ENCODE measurements at regions not wholly inside any gene's neighbourhood (a gene's known extent, or its start where the extent isn't known, plus 50 kb on each side); places are given as distances from the start of the nearest gene placed in this dataset.

- H3K4me3 Mint-ChIP-seq = no peak overlapping the region
- ChIA-PET CTCF (no interaction called here), POLR2A (no interaction called here)
- no peaks in the 10 kb centered on the region for H3K4me1 Mint-ChIP-seq
- H3K36me3 Mint-ChIP-seq = no peaks in the 10 kb centered on the region
- DNase-seq (ENCODE audit: low spot score) = no peak
- no peak for ATAC-seq
- TF ChIP-seq MXD4 (CRISPR knock-in tag; IDR thresholded peaks at IDR 0.05; ENCODE audit: borderline replicate concordance) (no peak), ZNF317 (CRISPR knock-in tag; IDR thresholded peaks at IDR 0.05; ENCODE audit: borderline replicate concordance, low read depth) (no peak), EMX1 (CRISPR knock-in tag; IDR thresholded peaks at IDR 0.05) (no peak), GRHL2 (CRISPR knock-in tag; IDR thresholded peaks at IDR 0.05; ENCODE audit: insufficient replicate concordance, severe bottlenecking) (no peak), SMAD4 (CRISPR knock-in tag; IDR thresholded peaks at IDR 0.05) (no peak), CREB1 (CRISPR knock-in tag; IDR thresholded peaks at IDR 0.05) (no peak), CREM (CRISPR knock-in tag; IDR thresholded peaks at IDR 0.05) (no peak), ZNF512 (CRISPR knock-in tag; IDR thresholded peaks at IDR 0.05; ENCODE audit: borderline replicate concordance) (no peak), MAX (CRISPR knock-in tag; IDR thresholded peaks at IDR 0.05) (no peak), KAT7 (CRISPR knock-in tag; IDR thresholded peaks at IDR 0.05; ENCODE audit: borderline replicate concordance) (no peak), ATF1 (CRISPR knock-in tag; IDR thresholded peaks at IDR 0.05) (no peak)
- TF ChIP-seq, protein P1, sequence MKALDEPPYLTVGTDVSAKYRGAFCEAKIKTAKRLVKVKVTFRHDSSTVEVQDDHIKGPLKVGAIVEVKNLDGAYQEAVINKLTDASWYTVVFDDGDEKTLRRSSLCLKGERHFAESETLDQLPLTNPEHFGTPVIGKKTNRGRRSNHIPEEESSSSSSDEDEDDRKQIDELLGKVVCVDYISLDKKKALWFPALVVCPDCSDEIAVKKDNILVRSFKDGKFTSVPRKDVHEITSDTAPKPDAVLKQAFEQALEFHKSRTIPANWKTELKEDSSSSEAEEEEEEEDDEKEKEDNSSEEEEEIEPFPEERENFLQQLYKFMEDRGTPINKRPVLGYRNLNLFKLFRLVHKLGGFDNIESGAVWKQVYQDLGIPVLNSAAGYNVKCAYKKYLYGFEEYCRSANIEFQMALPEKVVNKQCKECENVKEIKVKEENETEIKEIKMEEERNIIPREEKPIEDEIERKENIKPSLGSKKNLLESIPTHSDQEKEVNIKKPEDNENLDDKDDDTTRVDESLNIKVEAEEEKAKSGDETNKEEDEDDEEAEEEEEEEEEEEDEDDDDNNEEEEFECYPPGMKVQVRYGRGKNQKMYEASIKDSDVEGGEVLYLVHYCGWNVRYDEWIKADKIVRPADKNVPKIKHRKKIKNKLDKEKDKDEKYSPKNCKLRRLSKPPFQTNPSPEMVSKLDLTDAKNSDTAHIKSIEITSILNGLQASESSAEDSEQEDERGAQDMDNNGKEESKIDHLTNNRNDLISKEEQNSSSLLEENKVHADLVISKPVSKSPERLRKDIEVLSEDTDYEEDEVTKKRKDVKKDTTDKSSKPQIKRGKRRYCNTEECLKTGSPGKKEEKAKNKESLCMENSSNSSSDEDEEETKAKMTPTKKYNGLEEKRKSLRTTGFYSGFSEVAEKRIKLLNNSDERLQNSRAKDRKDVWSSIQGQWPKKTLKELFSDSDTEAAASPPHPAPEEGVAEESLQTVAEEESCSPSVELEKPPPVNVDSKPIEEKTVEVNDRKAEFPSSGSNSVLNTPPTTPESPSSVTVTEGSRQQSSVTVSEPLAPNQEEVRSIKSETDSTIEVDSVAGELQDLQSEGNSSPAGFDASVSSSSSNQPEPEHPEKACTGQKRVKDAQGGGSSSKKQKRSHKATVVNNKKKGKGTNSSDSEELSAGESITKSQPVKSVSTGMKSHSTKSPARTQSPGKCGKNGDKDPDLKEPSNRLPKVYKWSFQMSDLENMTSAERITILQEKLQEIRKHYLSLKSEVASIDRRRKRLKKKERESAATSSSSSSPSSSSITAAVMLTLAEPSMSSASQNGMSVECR (CRISPR knock-in tag; IDR thresholded peaks at IDR 0.05; ENCODE audit: borderline replicate concordance) = no peak
- TF ChIP-seq, protein P2, sequence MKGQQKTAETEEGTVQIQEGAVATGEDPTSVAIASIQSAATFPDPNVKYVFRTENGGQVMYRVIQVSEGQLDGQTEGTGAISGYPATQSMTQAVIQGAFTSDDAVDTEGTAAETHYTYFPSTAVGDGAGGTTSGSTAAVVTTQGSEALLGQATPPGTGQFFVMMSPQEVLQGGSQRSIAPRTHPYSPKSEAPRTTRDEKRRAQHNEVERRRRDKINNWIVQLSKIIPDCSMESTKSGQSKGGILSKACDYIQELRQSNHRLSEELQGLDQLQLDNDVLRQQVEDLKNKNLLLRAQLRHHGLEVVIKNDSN (CRISPR knock-in tag; IDR thresholded peaks at IDR 0.05) = no peak
- H3K9me3 Mint-ChIP-seq = peaks cover 20% of the 10 kb centered on the region
- no peak overlapping the region for H3K27ac Mint-ChIP-seq
- no peaks in the 10 kb centered on the region for H3K27me3 Mint-ChIP-seq (ENCODE audit: low read depth)
These were observed 571.8 kb upstream of the CLINT1 start for GRCh38 chr5:158430798-158431167.

- Mint-ChIP-seq H3K4me3 (no peak overlapping the region), H3K27me3 (ENCODE audit: low read depth) (no peaks in the 10 kb centered on the region), H3K27ac (no peak overlapping the region), H3K4me1 (no peaks in the 10 kb centered on the region), H3K36me3 (no peaks in the 10 kb centered on the region), H3K9me3 (peaks cover 20% of the 10 kb centered on the region)
- DNase-seq (ENCODE audit: low spot score) (no peak), ATAC-seq (no peak)
- ChIA-PET CTCF (interaction anchor here (0.7 kb wide), 1 partner anchor 256 kb away, joined by 9 read pairs; no protein-coding TSS in a partner anchor), POLR2A (no interaction called here)
- TF ChIP-seq TEAD4 (CRISPR knock-in tag; IDR thresholded peaks at IDR 0.05) (no peak), ZNF396 (CRISPR knock-in tag; IDR thresholded peaks at IDR 0.05; ENCODE audit: borderline replicate concordance) (no peak), ZNF219 (CRISPR knock-in tag; IDR thresholded peaks at IDR 0.05; ENCODE audit: borderline replicate concordance) (no peak), SP1 (CRISPR knock-in tag; conservative IDR thresholded peaks at IDR 0.05) (no peak), ZNF138 (CRISPR knock-in tag; conservative IDR thresholded peaks at IDR 0.05) (no peak)
- TF ChIP-seq, protein P1 (CRISPR knock-in tag; IDR thresholded peaks at IDR 0.05; ENCODE audit: borderline replicate concordance) = no peak
- TF ChIP-seq, protein P3, sequence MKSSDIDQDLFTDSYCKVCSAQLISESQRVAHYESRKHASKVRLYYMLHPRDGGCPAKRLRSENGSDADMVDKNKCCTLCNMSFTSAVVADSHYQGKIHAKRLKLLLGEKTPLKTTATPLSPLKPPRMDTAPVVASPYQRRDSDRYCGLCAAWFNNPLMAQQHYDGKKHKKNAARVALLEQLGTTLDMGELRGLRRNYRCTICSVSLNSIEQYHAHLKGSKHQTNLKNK (CRISPR knock-in tag; IDR thresholded peaks at IDR 0.05) = no peak
- TF ChIP-seq, protein P4, sequence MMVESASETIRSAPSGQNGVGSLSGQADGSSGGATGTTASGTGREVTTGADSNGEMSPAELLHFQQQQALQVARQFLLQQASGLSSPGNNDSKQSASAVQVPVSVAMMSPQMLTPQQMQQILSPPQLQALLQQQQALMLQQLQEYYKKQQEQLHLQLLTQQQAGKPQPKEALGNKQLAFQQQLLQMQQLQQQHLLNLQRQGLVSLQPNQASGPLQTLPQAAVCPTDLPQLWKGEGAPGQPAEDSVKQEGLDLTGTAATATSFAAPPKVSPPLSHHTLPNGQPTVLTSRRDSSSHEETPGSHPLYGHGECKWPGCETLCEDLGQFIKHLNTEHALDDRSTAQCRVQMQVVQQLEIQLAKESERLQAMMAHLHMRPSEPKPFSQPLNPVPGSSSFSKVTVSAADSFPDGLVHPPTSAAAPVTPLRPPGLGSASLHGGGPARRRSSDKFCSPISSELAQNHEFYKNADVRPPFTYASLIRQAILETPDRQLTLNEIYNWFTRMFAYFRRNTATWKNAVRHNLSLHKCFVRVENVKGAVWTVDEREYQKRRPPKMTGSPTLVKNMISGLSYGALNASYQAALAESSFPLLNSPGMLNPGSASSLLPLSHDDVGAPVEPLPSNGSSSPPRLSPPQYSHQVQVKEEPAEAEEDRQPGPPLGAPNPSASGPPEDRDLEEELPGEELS (CRISPR knock-in tag; IDR thresholded peaks at IDR 0.05) = no peak
These were observed 571.3 kb upstream of the CLINT1 start for GRCh38 chr5:158430166-158430797.

Data from WTC11 (cell line).